ENCODE measurements at regions not wholly inside any gene's neighbourhood (a gene's known extent, or its start where the extent isn't known, plus 50 kb on each side); places are given as distances from the start of the nearest gene placed in this dataset.

- H3K27ac ChIP-seq (ENCODE audit: low read depth, low read length): no peak overlapping the region
- no peaks in the 10 kb centered on the region; the same call in 1 of the 2 replicates for H3K9me3 ChIP-seq (ENCODE audit: control insufficient read depth, insufficient read depth, low read length)
- ChIA-PET POLR2A (no interaction called here), CTCF (interaction anchor here (0.6 kb wide), 1 partner anchor 47 kb away, joined by 4 read pairs; no protein-coding TSS in a partner anchor)
- TF ChIP-seq, protein P1, sequence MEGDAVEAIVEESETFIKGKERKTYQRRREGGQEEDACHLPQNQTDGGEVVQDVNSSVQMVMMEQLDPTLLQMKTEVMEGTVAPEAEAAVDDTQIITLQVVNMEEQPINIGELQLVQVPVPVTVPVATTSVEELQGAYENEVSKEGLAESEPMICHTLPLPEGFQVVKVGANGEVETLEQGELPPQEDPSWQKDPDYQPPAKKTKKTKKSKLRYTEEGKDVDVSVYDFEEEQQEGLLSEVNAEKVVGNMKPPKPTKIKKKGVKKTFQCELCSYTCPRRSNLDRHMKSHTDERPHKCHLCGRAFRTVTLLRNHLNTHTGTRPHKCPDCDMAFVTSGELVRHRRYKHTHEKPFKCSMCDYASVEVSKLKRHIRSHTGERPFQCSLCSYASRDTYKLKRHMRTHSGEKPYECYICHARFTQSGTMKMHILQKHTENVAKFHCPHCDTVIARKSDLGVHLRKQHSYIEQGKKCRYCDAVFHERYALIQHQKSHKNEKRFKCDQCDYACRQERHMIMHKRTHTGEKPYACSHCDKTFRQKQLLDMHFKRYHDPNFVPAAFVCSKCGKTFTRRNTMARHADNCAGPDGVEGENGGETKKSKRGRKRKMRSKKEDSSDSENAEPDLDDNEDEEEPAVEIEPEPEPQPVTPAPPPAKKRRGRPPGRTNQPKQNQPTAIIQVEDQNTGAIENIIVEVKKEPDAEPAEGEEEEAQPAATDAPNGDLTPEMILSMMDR (IDR thresholded peaks at IDR 0.05; ENCODE audit: low read depth, low read length): no peak
- H3K27me3 ChIP-seq (ENCODE audit: control insufficient read depth, insufficient read depth, low read length): no peaks in the 10 kb centered on the region
- no peak for DNase-seq (ENCODE audit: low read depth, low spot score)
- no peak overlapping the region for H3K4me3 ChIP-seq (ENCODE audit: low read depth, low read length)
Measured at GRCh38 chr1:244945109-244945671, 80.8 kb upstream of the HNRNPU start.

GRCh38 chr1:244941121-244941520, 76.8 kb upstream of the HNRNPU start:
- POLR2A ChIA-PET: interaction anchor here (0.6 kb wide), 1 partner anchor 39 kb away, joined by 3 read pairs; no protein-coding TSS in a partner anchor

GRCh38 chr1:244937099-244937498, 72.8 kb upstream of the HNRNPU start:
- no peak for DNase-seq (ENCODE audit: low read depth, low spot score)
- H3K9me3 ChIP-seq (ENCODE audit: control insufficient read depth, insufficient read depth, low read length): no peaks in the 10 kb centered on the region; the same call in 1 of the 2 replicates
- no peak overlapping the region for H3K27ac ChIP-seq (ENCODE audit: low read depth, low read length)
- no peaks in the 10 kb centered on the region for H3K27me3 ChIP-seq (ENCODE audit: control insufficient read depth, insufficient read depth, low read length)
- no peak overlapping the region for H3K4me3 ChIP-seq (ENCODE audit: low read depth, low read length)
- TF ChIP-seq, protein P1 (IDR thresholded peaks at IDR 0.05; ENCODE audit: low read depth, low read length): no peak
- POLR2A ChIA-PET: no interaction called here
- CTCF ChIA-PET: interaction anchor here (1.0 kb wide), 1 partner anchor 25 kb away, joined by 3 read pairs; no protein-coding TSS in a partner anchor

More at GRCh38 chr1:244941121-244941520, 76.8 kb upstream of the HNRNPU start:
- Histone ChIP-seq H3K9me3 (ENCODE audit: control insufficient read depth, insufficient read depth, low read length) (no peaks in the 10 kb centered on the region; the same call in 1 of the 2 replicates), H3K27me3 (ENCODE audit: control insufficient read depth, insufficient read depth, low read length) (no peaks in the 10 kb centered on the region), H3K4me3 (ENCODE audit: low read depth, low read length) (no peak overlapping the region), H3K27ac (ENCODE audit: low read depth, low read length) (no peak overlapping the region)
- CTCF ChIA-PET: interaction anchor here (0.8 kb wide), 1 partner anchor 28 kb away, joined by 4 read pairs; no protein-coding TSS in a partner anchor
- TF ChIP-seq, protein P1 (IDR thresholded peaks at IDR 0.05; ENCODE audit: low read depth, low read length): no peak
- DNase-seq (ENCODE audit: low read depth, low spot score): no peak

DNA sequence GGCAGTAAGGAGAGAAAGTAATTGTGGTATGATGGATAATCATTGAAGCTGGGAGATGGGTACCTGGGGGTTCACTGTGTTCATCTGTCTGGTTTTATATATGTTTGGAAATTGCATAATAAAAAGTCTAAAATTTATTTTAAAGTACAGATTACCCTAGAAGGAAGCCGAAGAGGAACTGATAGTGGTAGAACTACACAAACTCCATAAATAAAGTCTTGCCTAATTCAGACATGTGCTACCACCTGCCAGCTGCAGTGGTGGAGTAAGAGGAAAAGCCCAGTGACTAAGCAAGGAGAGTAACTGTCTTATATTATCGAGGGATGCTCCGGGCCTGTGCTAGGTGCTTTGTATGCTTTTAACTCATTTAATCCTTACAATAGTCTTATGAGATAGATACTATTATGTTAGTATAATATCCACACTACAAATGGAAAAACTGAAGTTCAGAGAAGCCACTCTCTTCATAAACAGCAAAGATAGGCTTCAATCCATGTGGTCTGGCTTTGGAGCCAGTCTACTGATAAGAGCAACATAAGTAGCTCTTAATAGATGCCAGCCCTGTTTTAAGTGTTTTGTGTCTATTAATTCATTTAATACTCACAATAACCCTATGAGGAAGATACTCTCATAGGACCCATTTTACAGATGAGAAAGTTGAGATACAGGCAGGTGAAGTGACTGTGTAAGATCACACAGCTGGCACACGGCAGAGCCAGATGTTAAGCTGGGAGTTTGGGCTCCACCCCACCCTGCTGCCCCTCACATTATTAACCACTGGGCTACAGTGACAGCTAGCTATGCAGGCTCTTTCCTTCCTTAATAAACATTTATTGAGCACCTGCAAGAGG, 56.8 kb upstream of the HNRNPU start:
- Histone ChIP-seq H3K27me3 (ENCODE audit: control insufficient read depth, insufficient read depth, low read length) (peaks cover 3% of the 10 kb centered on the region), H3K9me3 (ENCODE audit: control insufficient read depth, insufficient read depth, low read length) (no peaks in the 10 kb centered on the region), H3K27ac (ENCODE audit: low read depth, low read length) (no peak overlapping the region), H3K4me3 (ENCODE audit: low read depth, low read length) (no peak overlapping the region)
- TF ChIP-seq, protein P1 (IDR thresholded peaks at IDR 0.05; ENCODE audit: low read depth, low read length): no peak
- POLR2A ChIA-PET: no interaction called here
- no peak for DNase-seq (ENCODE audit: low read depth, low spot score)
- CTCF ChIA-PET: interaction anchor here (0.7 to 1.2 kb wide), 2 partner anchors 122 to 269 kb away, joined by 4 read pairs; no protein-coding TSS in a partner anchor

Measured in AG04450 (cell line).